Left hindlimb (tissue), 1 donor: ENCODE measurements at regions not wholly inside any gene's neighbourhood (a gene's known extent, or its start where the extent isn't known, plus 50 kb on each side); places are given as distances from the start of the nearest gene placed in this dataset.

Source experiments
- DNase-seq: peaks from one replicate; pipeline ENCODE4 v3.0.0-alpha.2; 2018

- DNase-seq: no peak
Observed at GRCh38 chr21:15326032-15326867, 261.4 kb upstream of the NRIP1 start.

DNA sequence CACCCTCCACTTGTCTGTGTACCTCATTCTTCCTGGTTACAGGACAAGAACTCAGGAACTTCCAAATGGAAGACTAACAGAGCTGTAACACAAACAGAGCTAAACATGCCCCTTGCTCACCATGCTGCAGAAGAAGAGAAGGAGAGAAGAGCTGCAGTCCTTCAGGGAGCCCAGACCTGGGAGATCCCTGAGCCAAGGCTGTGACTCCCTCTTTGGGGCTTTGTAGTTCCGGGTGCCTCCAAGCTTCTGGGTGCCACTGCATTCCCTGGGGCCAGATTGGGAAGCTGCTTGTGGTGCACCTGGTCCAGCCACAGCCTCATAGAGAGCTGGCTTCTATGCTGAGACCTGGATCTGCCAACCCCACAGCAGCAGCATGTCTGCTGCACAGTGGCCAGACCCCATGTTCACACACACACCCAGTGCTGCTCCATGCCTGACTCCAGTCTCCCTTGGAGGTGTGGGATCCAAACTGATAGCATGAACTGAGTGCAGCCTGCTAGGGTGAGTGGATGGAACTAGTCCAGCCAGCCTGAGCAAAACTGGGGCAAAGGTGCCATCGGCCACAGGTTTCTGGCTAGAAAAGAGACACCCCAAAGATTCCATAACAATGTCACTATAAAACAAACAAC is 263.0 kb upstream of the NRIP1 start:
- no peak for DNase-seq

DNA sequence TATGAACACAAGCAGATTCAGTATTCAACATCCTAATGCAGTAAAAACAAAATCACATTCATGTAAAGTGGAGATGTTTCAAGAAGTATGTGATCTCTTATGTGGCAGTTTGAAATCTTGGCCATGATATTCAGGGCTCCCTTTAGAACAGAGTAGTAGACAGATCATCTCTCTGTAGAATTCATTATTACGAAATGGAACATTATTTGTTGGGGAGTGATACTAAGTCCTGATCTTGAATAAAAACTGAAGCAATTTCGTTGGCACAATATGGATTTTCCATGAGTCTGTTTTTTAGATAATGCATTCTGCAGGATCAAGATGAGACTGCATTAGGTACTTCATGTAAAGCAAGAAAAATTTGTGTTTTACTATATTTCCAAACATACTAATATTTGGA is 264.4 kb upstream of the NRIP1 start:
- DNase-seq: no peak

DNA sequence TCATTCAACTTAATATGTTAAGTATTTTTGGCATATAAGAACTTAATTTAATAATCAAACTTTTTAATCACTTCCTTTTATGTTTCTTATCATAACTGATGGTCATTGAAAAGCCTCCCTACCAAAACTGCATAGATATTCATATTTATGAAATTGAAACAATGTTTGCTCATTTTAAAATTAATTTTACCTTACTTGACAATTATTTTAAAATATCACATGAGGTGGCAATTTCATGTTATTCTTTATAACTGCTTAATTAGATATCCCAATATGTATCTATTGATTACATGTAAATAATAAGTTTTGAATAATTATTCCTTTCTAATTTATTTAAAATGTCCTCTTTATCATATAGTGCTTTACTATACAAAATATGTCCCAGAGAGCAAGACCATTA is 266.1 kb upstream of the NRIP1 start:
- no peak for DNase-seq

GRCh38 chr21:15332572-15332971 is 267.8 kb upstream of the NRIP1 start:
- no peak for DNase-seq

- DNase-seq: no peak
Observed at GRCh38 chr21:15333136-15333710, 268.4 kb upstream of the NRIP1 start.

- no peak for DNase-seq
Observed at GRCh38 chr21:15333951-15334350, 269.2 kb upstream of the NRIP1 start.

DNA sequence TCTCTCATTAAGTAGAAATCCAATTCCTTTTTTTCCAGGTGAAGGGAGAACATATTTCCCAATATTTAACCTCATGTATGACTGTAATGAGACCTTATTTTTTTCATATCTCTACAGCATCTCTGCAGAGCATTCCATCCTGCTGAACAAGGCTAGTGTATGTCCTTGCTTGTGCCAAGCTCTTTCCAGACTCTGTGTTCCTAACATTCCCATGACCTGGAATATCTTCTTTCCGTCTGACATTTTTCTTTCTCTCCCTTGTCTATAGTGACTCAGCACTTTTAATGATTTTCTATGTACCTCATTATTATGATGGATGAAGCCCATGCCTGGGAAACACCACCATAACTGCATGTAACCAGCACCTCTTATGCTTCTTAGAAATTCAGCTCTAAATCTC is 278.3 kb upstream of the NRIP1 start:
- DNase-seq: no peak

- DNase-seq: no peak
Observed at GRCh38 chr21:15352009-15352408, 287.2 kb upstream of the NRIP1 start.

DNA sequence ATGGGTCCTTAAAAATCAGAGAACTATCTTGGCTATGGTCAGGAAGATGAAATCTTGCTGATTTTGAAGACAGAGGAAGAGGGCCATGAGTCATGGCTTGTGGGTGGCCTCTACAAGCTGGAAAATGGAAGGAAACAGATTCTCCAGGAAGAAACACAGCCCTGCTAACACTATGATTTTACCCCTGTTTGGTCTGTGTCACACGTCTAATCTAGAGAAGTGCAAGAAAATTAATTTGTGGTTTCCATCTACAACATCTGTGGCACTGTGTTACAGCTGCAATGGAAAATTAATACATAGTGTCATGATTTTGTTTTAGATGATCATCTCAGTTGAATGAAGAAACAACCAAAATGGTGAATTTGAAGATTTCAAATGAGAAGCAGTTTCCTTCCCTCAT is 288.7 kb upstream of the NRIP1 start:
- DNase-seq: no peak

DNA sequence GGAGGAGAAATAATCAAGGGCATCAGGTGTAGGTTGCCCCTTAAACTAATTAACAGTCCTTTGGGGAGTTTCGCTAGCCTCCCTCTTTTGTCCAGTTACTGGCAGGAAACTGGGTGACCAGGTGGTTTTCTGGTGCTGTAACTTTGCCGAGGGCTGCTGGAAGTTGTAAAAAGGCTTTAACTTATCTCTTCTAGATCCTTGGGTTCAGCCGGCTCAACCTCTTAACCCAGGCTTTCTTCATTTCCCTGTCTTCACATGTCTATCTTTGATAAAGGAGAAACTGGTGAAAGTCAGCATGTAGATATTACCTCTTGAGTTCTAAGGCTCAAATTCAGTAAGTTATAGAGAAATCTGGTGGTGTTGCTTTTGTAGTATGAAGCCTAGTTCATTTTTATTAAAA is 289.7 kb upstream of the NRIP1 start:
- DNase-seq: no peak

DNA sequence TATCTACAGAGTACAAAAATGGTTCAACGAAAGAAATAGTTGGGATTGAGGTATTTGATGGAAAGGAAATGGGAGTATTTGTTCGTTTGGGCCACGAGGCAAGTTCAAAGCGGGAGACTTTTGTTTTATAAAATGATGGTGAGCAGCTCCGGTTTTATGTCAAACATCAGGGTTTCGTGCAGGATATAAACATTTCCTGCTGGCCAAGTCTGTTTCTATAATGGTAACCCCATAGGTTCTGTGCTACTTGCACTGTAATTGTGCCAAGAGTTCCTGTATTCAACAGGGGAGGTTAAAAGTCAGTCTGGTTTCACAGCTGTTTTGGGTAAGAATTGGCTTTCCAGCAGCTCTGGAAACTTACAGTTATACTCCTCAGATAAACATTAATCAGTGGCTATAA is 290.3 kb upstream of the NRIP1 start:
- no peak for DNase-seq

DNA sequence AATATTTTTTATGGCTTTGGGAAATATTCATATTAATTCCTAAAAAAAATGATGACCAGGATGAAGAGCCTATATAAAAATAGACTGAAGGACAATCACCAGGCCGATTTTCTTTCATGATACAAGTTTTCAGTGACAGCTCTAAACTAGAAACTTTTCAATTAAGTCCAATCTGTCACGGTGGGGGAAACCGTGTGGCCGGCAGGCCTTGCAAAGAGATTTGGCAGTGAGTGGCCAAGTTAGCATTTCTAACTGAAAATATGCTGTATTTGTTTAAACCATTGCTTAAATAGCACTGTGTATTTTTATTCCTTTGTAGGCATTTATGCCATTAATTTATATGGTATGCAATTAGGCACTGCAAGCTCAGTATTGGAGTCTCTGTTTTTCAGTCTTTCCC is 294.5 kb upstream of the NRIP1 start:
- DNase-seq: no peak

DNA sequence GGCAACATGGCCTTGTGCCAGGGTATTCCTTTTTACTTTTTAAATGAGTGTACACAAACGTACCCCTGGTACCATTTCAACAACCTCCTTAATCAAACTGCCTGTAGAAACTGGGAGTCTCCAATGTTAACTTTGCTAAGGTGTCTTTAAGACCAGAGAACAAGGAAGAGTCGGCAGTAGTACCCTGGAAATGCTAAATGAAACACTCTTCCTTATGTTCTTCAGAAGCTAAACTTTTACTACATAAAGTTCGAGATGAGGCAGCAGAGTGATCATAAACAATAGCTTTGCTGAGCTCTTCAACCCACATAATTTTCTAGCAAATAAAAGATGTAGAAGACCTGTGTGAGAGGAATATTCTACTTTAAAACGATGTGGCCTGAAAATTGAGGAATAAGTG is 297.7 kb upstream of the NRIP1 start:
- no peak for DNase-seq

DNA sequence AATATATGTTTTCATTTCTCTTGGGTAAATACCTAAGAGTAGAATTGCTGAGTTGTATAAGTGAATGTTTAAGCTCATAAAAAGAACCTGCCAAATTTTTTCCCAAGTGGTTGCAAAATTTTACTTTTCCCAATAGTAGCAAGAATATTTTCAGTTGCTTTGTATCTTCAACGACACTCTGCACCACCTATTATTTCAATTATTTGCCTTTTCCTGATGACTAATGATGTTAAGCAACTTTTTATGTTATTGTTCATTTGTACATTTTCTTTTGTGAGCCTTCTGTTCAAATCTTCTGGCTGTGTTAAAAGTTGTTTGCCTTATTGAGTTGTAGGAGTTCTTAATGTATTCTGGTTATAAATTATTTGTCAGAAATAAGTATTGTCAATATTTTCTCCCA is 299.1 kb upstream of the NRIP1 start:
- DNase-seq: no peak

DNA sequence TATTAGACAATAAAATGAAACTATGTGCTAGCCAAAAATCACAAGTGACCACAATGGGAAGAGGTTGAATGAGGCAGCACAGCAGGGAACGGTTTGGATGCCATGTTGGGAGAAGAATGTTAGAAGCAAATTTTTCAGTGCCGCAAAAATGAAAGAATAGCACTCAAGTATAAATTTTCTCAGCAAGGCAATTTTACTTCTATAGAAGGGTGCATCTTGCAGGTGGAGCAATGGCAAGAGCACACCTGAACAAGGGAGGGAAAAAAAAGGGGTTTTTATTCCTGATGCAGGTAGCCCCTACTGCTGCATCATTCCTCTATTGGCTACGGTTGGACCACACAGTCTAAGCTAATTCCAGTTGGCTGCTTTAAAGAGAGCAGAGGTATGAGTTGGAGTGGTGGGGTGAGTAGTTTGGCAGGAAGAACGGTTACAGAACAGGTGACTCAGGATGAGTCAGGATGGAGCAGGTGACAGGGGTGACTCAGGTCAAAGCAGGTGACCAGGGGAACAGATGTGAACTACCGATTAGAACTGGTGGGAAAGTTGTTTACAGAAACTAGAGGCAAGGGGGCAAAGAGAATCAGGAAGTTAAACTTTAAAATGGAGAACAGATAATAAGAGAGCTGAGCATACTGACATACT is 301.1 kb upstream of the NRIP1 start:
- no peak for DNase-seq

GRCh38 chr21:15366555-15366954 is 301.8 kb upstream of the NRIP1 start:
- DNase-seq: no peak

DNA sequence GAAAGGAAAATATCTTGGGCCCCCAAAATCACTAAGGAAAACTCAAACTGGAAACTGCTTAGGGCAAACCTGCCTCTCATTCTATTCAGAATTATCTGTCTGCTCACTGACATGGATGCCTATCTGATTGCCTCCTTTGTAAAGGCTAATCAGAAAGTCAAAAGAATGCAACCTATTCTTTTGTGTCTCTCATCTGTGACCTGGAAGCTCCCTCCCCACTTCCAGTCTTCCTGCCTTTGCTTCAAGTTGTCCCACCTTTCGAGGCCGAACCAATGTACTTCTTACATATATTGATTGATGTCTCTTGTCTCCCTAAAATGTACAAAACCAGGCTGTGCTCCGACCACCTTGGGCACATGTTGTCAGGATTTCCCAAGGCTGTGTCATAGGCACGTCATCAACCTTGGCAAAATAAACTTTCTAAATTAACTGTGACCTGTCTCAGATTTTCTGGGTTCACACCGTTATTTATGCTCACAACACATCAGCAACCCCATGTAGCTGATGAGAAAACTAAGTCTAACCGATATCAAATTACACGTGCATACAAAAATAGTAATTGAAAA is 302.3 kb upstream of the NRIP1 start:
- no peak for DNase-seq

DNA sequence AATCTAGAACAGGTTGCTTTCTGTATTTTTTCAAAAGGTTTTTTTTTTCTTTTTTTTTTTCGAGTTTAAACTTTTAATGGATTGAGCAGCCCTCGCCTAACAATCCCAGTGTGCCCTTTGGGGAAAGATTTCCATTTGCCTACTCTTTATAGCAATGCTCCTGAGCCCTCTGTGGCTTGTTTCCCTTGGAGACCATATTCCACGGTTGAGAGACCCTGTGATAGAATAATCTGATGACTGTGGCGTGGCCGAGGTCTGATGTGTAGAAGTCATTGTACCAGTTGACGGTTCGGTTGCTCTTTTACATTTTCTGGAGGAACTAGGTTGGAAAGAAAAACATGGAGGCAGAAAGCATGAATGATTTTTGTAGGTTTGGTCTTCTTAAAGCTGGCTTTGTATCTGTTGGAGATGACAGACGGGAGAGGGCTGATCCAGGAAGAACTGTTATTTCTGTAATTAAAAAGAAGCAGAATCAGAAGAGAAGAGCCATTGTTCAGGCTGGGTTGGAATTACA is 305.7 kb upstream of the NRIP1 start:
- no peak for DNase-seq

- DNase-seq: no peak
Observed at GRCh38 chr21:15373941-15374340, 309.1 kb upstream of the NRIP1 start.

- no peak for DNase-seq
Observed at GRCh38 chr21:15379776-15380175, 315.0 kb upstream of the NRIP1 start.

DNA sequence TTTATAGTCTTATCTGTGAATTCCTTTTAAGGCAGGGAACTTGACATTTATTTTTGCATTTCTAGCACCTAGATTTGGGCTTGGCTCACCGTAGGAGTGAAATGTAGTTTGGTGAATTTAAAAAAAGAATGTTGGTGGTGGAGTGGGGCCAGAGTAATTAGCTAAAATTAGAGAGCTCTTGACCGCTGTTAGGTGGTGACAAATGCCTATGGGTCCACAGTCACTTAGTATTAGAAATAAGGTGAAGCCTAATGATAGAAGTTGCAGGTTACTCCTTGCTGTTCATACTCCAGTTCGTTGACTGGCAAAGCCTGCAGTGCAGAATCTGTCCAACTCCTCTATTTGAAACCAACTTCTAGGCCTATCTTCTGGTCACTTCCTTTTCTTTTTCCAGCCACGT is 318.8 kb upstream of the NRIP1 start:
- DNase-seq: no peak

DNA sequence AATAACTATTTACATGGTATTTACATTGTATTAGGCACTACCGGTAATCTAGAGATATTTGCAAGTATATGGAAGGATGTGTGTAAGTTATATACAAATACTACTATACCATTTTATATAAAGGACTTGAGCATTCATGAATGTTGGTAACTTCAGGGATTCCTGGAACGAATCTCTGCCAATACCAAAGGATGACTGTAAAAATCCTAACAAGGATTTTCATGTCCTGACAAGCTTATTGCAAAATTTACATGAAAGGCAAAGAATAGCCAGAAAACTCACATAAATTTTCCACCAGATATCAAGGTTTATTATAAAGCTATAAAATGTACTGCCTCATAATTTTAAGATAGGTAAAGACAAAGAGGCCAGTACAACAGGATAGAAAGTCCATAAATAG is 325.2 kb upstream of the NRIP1 start:
- DNase-seq: no peak
